ENCODE measurements at regions not wholly inside any gene's neighbourhood (a gene's known extent, or its start where the extent isn't known, plus 50 kb on each side); places are given as distances from the start of the nearest gene placed in this dataset.

- TF ChIP-seq, protein P1, sequence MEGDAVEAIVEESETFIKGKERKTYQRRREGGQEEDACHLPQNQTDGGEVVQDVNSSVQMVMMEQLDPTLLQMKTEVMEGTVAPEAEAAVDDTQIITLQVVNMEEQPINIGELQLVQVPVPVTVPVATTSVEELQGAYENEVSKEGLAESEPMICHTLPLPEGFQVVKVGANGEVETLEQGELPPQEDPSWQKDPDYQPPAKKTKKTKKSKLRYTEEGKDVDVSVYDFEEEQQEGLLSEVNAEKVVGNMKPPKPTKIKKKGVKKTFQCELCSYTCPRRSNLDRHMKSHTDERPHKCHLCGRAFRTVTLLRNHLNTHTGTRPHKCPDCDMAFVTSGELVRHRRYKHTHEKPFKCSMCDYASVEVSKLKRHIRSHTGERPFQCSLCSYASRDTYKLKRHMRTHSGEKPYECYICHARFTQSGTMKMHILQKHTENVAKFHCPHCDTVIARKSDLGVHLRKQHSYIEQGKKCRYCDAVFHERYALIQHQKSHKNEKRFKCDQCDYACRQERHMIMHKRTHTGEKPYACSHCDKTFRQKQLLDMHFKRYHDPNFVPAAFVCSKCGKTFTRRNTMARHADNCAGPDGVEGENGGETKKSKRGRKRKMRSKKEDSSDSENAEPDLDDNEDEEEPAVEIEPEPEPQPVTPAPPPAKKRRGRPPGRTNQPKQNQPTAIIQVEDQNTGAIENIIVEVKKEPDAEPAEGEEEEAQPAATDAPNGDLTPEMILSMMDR (IDR thresholded peaks at IDR 0.05; ENCODE audit: insufficient read depth in 1 of 2, low read depth in 1 of 2, low read length in 1 of 2, severe bottlenecking in 1 of 2, unreplicated experiment in 1 of 2): no peak
- Histone ChIP-seq H3K4me3 (ENCODE audit: low read depth, low read length) (no peak overlapping the region), H3K27me3 (replicated peaks; ENCODE audit: control insufficient read depth, insufficient read depth, low read length) (no peaks in the 10 kb centered on the region), H3K4me1 (peaks cover 19% of the 10 kb centered on the region; the same call in 1 of the 2 replicates), H3K36me3 (ENCODE audit: control insufficient read depth, insufficient read depth, low read length) (no peaks in the 10 kb centered on the region), H3K9me3 (no peaks in the 10 kb centered on the region)
- Mint-ChIP-seq H3K9me3 (ENCODE audit: unreplicated experiment) (no peaks in the 10 kb centered on the region), H3K27me3 (ENCODE audit: insufficient read depth, unreplicated experiment) (no peaks in the 10 kb centered on the region), H3K4me1 (ENCODE audit: low read depth, unreplicated experiment) (peaks cover 6% of the 10 kb centered on the region), H3K27ac (ENCODE audit: unreplicated experiment) (no peak overlapping the region), H3K36me3 (ENCODE audit: insufficient read depth, unreplicated experiment) (no peaks in the 10 kb centered on the region), H3K4me3 (ENCODE audit: unreplicated experiment) (no peak overlapping the region)
- intact Hi-C loops (cut with micrococcal nuclease; ENCODE audit: unreplicated experiment): no loop called here
- no TSS peak for BruUV-seq (replicated peaks)
- DNase-seq: no peak
- ChIA-PET CTCF (no interaction called here), POLR2A (no interaction called here)
Observed at GRCh38 chr2:150976604-150977003, 285.1 kb downstream of the RBM43 start.

GRCh38 chr2:150974864-150975263, 286.8 kb downstream of the RBM43 start:
- Histone ChIP-seq H3K27me3 (replicated peaks; ENCODE audit: control insufficient read depth, insufficient read depth, low read length) (no peaks in the 10 kb centered on the region), H3K9me3 (no peaks in the 10 kb centered on the region), H3K4me3 (ENCODE audit: low read depth, low read length) (no peak overlapping the region), H3K36me3 (ENCODE audit: control insufficient read depth, insufficient read depth, low read length) (no peaks in the 10 kb centered on the region), H3K4me1 (peaks cover 19% of the 10 kb centered on the region; the same call in 1 of the 2 replicates)
- TF ChIP-seq, protein P1 (IDR thresholded peaks at IDR 0.05; ENCODE audit: insufficient read depth in 1 of 2, low read depth in 1 of 2, low read length in 1 of 2, severe bottlenecking in 1 of 2, unreplicated experiment in 1 of 2): no peak
- Mint-ChIP-seq H3K4me3 (ENCODE audit: unreplicated experiment) (no peak overlapping the region), H3K36me3 (ENCODE audit: insufficient read depth, unreplicated experiment) (no peaks in the 10 kb centered on the region), H3K27ac (ENCODE audit: unreplicated experiment) (no peak overlapping the region), H3K4me1 (ENCODE audit: low read depth, unreplicated experiment) (peaks cover 6% of the 10 kb centered on the region), H3K9me3 (ENCODE audit: unreplicated experiment) (no peaks in the 10 kb centered on the region), H3K27me3 (ENCODE audit: insufficient read depth, unreplicated experiment) (no peaks in the 10 kb centered on the region)
- BruUV-seq (replicated peaks): no TSS peak
- ChIA-PET POLR2A (no interaction called here), CTCF (no interaction called here)
- intact Hi-C loops (cut with micrococcal nuclease; ENCODE audit: unreplicated experiment): no loop called here
- no peak for DNase-seq

- TF ChIP-seq, protein P1 (IDR thresholded peaks at IDR 0.05; ENCODE audit: insufficient read depth in 1 of 2, low read depth in 1 of 2, low read length in 1 of 2, severe bottlenecking in 1 of 2, unreplicated experiment in 1 of 2): no peak
- ChIA-PET CTCF (no interaction called here), POLR2A (no interaction called here)
- Histone ChIP-seq H3K27me3 (replicated peaks; ENCODE audit: control insufficient read depth, insufficient read depth, low read length) (no peaks in the 10 kb centered on the region), H3K9me3 (no peaks in the 10 kb centered on the region), H3K36me3 (ENCODE audit: control insufficient read depth, insufficient read depth, low read length) (no peaks in the 10 kb centered on the region), H3K4me1 (peaks cover 19% of the 10 kb centered on the region; the same call in 1 of the 2 replicates), H3K4me3 (ENCODE audit: low read depth, low read length) (no peak overlapping the region)
- Mint-ChIP-seq H3K4me1 (ENCODE audit: low read depth, unreplicated experiment) (peaks cover 6% of the 10 kb centered on the region), H3K36me3 (ENCODE audit: insufficient read depth, unreplicated experiment) (no peaks in the 10 kb centered on the region), H3K9me3 (ENCODE audit: unreplicated experiment) (no peaks in the 10 kb centered on the region), H3K27me3 (ENCODE audit: insufficient read depth, unreplicated experiment) (no peaks in the 10 kb centered on the region), H3K27ac (ENCODE audit: unreplicated experiment) (no peak overlapping the region), H3K4me3 (ENCODE audit: unreplicated experiment) (no peak overlapping the region)
- BruUV-seq (replicated peaks): no TSS peak
- intact Hi-C loops (cut with micrococcal nuclease; ENCODE audit: unreplicated experiment): no loop called here
- no peak for DNase-seq
Observed at GRCh38 chr2:150974234-150974633, 287.4 kb downstream of the RBM43 start.
